ENCODE measurements at regions not wholly inside any gene's neighbourhood (a gene's known extent, or its start where the extent isn't known, plus 50 kb on each side); places are given as distances from the start of the nearest gene placed in this dataset.

GRCh38 chr1:203932556-203932955 lies 71.2 kb downstream of the SNRPE start:
- H3K27ac ChIP-seq (ENCODE audit: low read length): no peak overlapping the region
- no peaks in the 10 kb centered on the region for H3K9me3 ChIP-seq (replicated peaks; ENCODE audit: insufficient read depth, low read length)
- no peaks in the 10 kb centered on the region for H3K36me3 ChIP-seq (replicated peaks; ENCODE audit: insufficient read depth, low read length)
- H4K20me1 ChIP-seq (ENCODE audit: insufficient read depth, low read length): no peaks in the 10 kb centered on the region
- no peak overlapping the region for H3K4me3 ChIP-seq (ENCODE audit: low read length)
- no peak for DNase-seq
- no peaks in the 10 kb centered on the region for H3K4me1 ChIP-seq (ENCODE audit: low read length)
- TF ChIP-seq CTCF (IDR thresholded peaks at IDR 0.05; ENCODE audit: low read length): no peak
- no peak overlapping the region for H3K4me2 ChIP-seq (ENCODE audit: low read depth, low read length)
- H3K79me2 ChIP-seq (ENCODE audit: low read length): no peaks in the 10 kb centered on the region
- H3K9me2 ChIP-seq (replicated peaks; ENCODE audit: insufficient read depth, low read length): no peaks in the 10 kb centered on the region
- no peaks in the 10 kb centered on the region for H3K27me3 ChIP-seq (replicated peaks; ENCODE audit: insufficient read depth, low read length)
- no peaks in the 10 kb centered on the region for H3F3A ChIP-seq (ENCODE audit: insufficient read depth, low read length)
- no peak overlapping the region for H2AFZ ChIP-seq (ENCODE audit: low read length)
- no peak overlapping the region for H3K9ac ChIP-seq (ENCODE audit: low read length)

- no peaks in the 10 kb centered on the region for H3K79me2 ChIP-seq (ENCODE audit: low read length)
- no peaks in the 10 kb centered on the region for H3F3A ChIP-seq (ENCODE audit: insufficient read depth, low read length)
- no peaks in the 10 kb centered on the region for H3K27me3 ChIP-seq (replicated peaks; ENCODE audit: insufficient read depth, low read length)
- no peak for DNase-seq
- no peaks in the 10 kb centered on the region for H3K36me3 ChIP-seq (replicated peaks; ENCODE audit: insufficient read depth, low read length)
- no peak overlapping the region for H3K4me2 ChIP-seq (ENCODE audit: low read depth, low read length)
- no peaks in the 10 kb centered on the region for H3K9me2 ChIP-seq (replicated peaks; ENCODE audit: insufficient read depth, low read length)
- no peak overlapping the region for H3K9ac ChIP-seq (ENCODE audit: low read length)
- H3K4me1 ChIP-seq (ENCODE audit: low read length): no peaks in the 10 kb centered on the region
- TF ChIP-seq CTCF (IDR thresholded peaks at IDR 0.05; ENCODE audit: low read length) (no peak), EZH2phosphoT487 (IDR thresholded peaks at IDR 0.05; ENCODE audit: low read length) (no peak), EZH2 (optimal IDR thresholded peaks at IDR 0.05; ENCODE audit: low read depth, low read length) (no peak)
- no peak overlapping the region for H3K27ac ChIP-seq (ENCODE audit: low read length)
- H3K4me3 ChIP-seq (ENCODE audit: low read length): no peak overlapping the region
- no peaks in the 10 kb centered on the region for H3K9me3 ChIP-seq (replicated peaks; ENCODE audit: insufficient read depth, low read length)
- no peaks in the 10 kb centered on the region for H4K20me1 ChIP-seq (ENCODE audit: insufficient read depth, low read length)
- H2AFZ ChIP-seq (ENCODE audit: low read length): no peak overlapping the region
Measured at GRCh38 chr1:203934027-203934426, 72.6 kb downstream of the SNRPE start.

GRCh38 chr1:203934651-203935050 lies 73.3 kb downstream of the SNRPE start:
- Histone ChIP-seq H3K4me2 (ENCODE audit: low read depth, low read length) (no peak overlapping the region), H3K9me2 (replicated peaks; ENCODE audit: insufficient read depth, low read length) (no peaks in the 10 kb centered on the region), H3K27ac (ENCODE audit: low read length) (peak overlapping the region; percentile 6; the same call in 1 of the 2 replicates), H3K9ac (ENCODE audit: low read length) (no peak overlapping the region), H3K36me3 (replicated peaks; ENCODE audit: insufficient read depth, low read length) (no peaks in the 10 kb centered on the region), H3K9me3 (replicated peaks; ENCODE audit: insufficient read depth, low read length) (no peaks in the 10 kb centered on the region), H3K4me3 (ENCODE audit: low read length) (no peak overlapping the region), H3K79me2 (ENCODE audit: low read length) (no peaks in the 10 kb centered on the region), H3F3A (ENCODE audit: insufficient read depth, low read length) (no peaks in the 10 kb centered on the region), H3K4me1 (ENCODE audit: low read length) (no peaks in the 10 kb centered on the region), H3K27me3 (replicated peaks; ENCODE audit: insufficient read depth, low read length) (no peaks in the 10 kb centered on the region), H4K20me1 (ENCODE audit: insufficient read depth, low read length) (no peaks in the 10 kb centered on the region), H2AFZ (ENCODE audit: low read length) (no peak overlapping the region)
- TF ChIP-seq CTCF (IDR thresholded peaks at IDR 0.05; ENCODE audit: low read length) (no peak), EZH2phosphoT487 (IDR thresholded peaks at IDR 0.05; ENCODE audit: low read length) (no peak), EZH2 (optimal IDR thresholded peaks at IDR 0.05; ENCODE audit: low read depth, low read length) (no peak)
- no peak for DNase-seq

All from MM.1S (cell line).